ENCODE measurements at regions not wholly inside any gene's neighbourhood (a gene's known extent, or its start where the extent isn't known, plus 50 kb on each side); places are given as distances from the start of the nearest gene placed in this dataset.

DNA sequence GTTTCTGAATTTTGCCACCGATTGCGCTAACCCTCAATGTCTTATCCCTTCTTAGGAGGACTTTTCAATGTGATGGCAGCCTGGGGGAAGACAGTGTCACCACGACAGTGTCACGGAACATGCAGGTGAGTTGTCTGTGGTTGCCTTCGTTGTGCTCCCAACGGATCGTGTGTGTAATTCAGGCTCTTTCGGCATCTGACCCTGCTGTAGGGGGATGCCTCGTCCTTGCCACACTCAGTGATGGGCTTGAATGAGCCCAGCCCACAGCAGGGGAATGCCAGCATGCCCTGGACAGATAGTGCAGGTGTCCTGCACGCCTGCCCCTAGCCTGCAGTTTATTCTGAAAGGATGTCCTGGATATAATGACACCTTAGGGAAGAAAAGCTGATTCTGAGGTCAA, 123.8 kb upstream of the RTL1 start:
- DNase-seq: no peak

DNA sequence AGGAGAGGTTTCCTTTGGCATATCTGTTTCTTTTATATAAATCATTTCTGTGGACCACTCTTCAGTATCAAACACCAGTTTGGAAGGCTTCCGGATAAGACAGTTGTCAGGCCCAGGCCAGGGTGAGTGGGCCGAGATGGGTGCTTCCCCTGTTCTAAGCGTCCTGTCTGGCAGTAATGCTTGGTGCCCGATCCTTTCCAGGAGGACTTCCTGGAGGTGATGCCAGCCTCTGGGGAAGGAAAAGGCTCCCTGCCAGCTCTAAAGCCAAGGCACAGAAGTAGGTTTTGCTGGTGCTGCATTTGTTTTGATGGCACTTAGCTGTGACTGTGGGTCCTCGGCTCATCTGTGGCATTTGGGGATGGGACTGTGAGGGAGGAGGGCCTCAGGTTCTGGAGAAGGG, 124.4 kb upstream of the RTL1 start:
- no peak for DNase-seq

DNA sequence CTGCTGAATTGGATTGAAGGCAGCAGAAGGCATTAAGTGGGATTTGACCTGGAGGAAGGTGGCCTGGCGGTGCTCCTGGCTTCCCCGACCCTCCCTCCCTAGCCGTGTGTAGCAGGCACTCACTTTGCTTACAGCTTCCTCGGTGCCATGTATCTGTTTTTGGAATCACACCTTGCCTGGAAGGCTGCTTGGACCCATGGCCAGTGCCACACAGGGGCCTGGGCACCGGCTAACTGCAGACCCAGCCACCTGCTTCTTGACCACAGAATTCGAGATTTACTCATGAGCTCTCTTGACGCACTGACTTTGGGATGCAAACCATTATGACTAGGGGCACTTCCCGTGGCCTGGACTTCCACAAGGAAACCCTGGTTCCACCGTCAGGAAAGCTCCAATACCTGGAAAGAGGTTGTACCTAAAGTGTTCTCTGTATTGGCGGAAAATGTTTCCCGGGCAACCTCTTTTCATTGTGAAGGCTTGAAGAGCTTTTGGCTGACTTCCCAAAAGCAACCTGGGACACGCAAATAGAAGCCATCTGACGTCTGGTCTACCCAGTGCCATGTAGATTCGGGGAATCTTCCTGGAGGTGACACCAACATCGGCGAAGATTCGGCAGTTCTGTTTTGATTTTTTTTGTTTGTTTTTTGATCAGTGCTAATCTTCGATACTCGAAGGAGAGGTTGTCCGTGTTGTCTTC, 125.6 kb upstream of the RTL1 start:
- no peak for DNase-seq

DNA sequence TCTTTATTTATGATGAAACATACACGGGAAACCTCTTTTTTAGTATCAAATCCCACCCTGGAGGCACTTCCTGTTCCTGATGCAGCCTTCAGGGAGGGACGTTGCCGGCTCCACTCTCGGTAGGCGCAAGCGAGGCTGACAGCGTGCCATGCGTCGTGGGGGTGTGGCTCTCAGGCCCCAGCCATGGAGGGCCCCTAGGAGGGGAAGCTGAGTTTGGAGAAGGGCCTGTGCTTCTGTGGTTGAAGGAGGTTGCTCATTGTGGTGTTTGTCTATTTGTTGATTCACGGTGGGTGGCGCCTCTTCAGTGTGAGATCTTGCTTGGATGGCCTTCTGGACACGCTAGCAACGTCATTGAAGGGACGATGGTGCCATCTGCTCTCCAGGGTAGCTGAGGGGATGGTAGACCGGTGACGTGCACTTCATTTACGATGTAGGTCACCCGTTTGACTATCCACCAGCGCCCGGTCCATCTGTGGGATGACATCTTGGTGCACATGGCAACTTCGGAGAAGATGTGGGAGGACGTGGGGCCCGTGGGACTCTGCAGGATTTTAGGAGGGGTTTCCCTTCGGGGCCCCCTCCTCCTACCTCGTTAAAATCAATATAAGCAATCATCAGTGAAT, 126.3 kb upstream of the RTL1 start:
- DNase-seq: no peak

DNA sequence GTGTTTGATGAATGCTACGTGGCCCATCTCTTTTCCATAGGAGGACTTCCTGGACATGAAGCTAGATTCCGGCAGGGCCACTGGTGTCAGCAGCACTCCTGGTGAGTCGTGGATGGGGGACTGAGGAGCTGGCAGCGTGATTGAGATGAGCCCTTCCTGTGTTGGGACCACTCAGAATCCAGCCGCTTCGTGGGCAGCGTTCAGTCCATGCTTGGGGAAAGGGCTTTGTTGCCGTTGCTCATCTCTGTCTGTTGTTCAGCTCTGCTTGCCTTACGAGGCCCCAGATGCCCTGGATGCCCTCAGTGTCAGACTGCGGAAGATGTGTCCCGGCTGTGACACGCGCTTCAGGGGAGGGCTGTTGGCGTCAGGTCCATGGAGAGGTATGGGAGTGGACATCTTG, 127.1 kb upstream of the RTL1 start:
- no peak for DNase-seq

DNA sequence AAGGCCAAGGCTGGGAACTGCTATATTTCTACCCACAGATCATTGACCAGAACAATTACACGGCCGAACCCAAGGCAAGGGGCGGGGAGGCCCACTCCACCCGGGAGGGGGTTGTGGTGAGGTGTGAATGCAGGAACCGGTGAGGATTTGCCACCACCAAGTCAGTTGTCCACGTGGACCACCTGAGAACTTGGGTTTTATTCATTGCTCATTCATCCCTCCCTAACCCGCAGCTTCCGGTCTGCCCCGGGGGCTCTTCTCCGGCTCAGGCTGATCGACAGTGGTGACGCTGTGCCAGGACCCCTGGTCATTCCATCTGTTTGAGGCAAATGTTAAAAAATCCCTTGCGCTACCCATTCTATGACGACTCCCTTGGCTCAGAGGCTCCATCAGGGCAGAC, 127.7 kb upstream of the RTL1 start:
- DNase-seq: no peak

DNA sequence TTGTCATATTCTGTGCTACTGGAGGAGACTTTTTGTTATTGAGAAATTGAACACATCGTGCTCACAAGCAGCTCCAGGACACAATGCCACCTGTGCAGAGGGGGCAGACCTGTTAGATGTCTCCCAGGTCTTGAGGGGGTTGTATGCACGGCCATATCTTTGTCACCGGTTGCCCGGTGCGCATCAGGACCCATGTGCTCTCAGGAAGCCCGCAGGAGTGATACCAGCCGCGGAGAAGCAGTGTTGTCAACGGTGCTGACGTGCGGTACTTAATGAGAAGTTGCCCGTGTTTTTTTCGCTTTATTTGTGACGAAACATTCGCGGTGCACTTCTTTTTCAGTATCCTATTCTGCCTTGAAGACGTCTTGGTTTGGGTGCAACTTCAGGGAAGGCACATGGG, 128.2 kb upstream of the RTL1 start:
- DNase-seq: no peak

DNA sequence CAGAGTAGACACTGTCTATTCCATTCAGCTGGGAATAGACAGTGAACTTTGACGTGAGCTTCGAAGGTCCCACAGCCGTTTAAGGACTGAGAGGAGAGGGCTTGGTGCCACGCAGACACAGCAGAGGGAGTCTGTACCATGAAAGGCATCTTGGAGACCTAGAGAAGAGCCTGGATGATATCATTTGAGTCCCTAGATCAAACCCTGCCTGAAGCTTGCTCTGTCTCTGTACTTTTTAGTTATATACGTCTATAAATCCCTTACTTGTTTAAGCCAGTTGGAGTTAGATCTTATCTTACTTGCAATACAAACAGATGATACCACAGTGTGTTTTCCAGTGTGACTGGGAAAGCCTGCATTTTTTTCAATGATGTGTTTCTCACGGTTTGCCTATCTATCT, 128.9 kb upstream of the RTL1 start:
- no peak for DNase-seq

DNA sequence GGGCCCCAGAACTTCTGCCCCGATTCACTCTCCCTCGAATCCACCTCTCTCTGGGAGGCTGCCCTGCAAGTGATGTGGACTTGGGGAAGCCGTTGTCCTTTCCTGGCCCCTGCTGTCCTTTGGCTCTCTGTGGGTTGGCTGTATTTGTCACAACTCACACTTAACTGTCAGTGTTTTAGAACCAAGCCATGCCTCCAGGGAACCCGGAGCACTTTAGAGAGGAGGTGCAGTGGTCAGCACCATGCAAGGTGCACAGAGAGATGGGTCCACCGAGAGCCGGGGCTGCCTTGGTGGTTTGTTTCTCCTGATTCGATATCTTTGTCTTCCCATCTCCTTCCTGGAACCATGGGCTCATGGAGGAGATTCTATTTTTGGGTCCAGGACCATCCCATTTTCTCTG, 129.5 kb upstream of the RTL1 start:
- DNase-seq: no peak

DNA sequence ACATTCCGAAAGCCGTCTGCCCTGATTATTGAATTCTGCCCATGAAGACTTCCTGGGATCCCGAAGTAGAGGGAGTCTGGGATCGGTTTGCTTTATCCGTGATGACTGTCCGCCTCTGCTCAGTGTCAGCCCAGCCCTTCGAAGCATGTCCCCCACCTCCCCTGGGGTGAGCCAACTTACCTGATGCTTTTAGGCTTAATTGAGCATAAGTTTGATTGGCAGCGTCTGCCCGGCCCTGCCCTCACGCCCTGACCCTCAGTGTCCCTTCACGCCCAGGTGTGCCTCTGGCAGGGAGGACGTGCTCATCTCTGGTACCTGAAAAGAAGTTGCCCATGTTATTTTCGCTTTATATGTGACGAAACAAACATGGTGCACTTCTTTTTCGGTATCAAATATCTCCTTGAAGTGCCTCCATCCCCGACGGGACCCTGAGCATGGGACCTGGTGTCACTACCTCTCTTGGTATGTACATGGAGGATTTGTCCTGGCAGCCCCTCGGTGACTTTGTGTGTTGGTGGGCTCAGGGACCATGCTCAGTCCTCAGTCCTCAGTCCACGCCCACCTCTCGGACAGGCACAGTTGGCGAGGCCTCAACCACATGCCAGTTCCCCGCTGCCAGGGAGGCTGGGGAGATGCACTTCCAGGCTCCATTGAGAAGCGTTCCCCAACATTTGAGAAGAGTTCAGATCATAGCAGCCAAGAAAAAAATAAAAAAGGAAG, 130.1 kb upstream of the RTL1 start:
- DNase-seq: no peak

DNA sequence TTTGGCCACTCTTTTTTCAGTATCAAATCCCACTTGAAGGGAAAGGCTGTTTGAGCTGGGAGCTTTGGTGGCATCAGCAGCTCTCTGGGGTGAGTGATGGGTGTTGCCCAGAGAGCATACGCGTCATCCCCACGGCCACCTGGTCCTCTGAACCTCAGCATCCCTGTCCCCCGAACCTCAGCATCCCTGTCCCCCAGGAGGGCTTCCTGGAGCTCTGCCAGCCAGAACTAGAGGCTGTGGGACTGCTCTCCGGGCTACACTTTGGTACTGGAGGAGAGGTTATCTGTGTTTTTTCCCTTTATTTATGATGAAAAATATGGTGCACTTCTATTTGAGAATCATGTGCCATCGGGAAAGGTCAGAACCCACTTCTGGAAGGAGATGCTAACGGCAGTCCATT, 131.5 kb upstream of the RTL1 start:
- no peak for DNase-seq

DNA sequence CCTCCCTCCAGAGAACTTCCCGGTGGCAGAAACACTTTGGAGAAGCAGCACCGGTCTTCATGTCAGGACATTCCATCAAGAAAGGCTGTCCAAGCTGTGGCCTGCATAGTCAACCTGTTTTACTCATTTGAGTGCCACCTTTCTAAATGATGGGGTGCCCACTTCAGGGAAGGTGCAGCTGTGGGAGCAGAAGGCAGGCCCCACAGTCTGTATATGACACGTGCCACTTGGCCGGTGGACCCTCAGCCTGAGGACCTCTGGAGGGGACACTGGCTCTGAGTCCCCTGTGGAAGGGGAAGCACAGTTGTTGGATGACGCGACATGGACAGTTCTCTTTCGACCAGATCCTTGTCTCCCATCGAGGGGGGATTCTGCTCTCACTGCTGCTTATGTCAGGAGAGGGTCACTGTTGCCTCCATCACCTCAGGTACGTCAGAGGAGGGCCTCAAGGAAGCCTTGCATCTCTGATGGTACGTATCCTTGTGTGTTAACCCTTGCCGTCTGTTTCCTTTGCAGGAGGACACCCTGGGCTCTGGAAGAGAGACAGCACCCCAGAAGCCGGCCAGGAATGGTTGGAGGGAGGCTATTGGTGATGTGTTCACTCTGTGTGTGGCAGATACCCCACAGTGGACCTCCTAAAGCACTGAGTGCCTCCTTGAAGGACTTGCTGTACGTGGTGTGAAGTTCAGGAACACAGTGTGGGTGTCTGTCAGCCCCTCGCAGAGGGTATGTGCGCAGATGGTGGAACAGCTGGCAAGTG, 132.1 kb upstream of the RTL1 start:
- no peak for DNase-seq

DNA sequence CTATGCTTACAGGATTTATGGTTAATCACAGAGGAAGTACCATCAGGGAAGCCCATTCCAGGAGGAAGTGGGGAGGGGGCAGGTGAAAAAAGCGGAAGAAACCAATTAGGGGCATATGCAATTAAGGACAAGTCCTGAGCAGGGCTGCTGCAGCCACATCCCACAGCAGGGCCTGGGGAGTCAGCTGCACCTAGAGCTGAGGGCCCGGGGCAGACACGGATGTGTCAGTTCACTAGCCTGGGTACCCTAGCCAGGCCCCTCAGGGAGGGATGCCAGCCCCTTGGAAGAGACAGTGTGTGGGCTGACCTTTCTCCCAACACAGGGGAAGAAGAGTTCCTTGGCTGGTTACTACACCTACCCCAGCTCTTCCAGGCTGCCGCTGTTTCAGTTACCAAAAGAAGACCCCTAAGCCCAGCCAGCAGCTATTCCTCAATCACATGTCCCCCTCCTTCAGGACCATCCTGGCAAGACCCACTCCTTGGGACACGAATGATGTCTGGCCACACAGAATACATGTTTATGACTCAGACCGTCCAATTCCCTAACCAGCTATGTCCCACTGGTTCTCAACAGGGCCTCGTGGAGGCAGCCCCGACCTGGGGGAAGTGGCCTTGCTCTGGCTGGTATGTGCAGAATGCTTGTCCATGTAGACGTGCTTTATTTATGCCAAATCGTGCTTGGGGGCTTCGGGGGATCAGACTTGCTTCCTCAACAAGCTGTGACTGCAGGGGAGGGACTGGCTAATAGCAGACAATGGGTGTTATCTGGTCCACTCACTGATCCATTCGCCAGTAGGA, 133.7 kb upstream of the RTL1 start:
- no peak for DNase-seq

DNA sequence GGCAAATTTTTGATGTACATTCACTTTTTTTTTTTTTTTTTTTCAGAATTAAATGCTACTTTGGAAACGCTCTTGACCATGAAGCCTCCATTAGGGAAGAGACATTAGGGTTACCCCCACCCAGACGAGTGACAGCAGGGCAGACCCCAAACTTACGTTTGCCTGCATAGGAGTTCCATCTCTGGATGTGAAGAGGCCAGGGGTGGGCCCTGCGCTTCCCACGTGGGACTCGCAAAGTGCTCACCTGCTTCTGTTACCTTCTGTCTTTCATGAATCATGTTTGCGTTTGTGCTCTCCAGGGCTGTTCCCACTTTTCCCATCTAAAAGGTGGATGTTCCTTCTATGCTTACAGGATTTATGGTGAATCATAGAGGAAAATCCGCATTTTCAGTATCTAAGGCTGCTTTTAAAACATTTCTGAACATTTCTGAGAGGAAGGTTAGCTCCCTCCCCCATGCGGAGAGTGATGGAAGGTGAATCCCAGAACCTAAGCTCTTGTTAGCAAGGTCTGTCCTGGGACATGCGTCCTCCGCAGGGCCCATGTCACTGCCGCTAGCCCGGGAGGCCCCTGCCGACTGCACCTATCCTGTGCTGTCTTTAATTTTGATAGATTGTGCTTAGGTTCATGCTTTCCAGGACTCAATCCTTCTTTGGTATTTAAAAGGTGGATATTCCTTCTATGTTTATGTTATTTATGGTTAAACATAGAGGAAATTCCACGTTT, 135.7 kb upstream of the RTL1 start:
- DNase-seq: no peak

DNA sequence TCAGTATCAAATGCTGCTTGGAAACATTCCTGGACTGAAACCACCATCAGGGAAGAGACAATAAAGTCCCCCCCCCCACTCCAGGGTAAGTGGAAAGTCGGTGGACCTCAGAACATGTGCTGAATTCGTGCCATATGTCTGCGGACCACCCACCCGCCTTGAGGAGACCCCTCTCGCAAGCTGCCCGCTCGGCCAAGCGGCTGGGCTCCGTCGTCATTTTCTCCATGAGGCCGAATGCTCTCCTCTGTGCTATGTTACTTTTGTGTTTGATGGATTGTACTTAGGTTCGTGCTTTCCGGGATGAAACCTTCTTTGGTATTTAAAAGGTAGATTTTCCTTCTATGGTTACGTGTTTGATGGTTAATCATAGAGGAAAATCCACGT, 136.2 kb upstream of the RTL1 start:
- DNase-seq: no peak

DNA sequence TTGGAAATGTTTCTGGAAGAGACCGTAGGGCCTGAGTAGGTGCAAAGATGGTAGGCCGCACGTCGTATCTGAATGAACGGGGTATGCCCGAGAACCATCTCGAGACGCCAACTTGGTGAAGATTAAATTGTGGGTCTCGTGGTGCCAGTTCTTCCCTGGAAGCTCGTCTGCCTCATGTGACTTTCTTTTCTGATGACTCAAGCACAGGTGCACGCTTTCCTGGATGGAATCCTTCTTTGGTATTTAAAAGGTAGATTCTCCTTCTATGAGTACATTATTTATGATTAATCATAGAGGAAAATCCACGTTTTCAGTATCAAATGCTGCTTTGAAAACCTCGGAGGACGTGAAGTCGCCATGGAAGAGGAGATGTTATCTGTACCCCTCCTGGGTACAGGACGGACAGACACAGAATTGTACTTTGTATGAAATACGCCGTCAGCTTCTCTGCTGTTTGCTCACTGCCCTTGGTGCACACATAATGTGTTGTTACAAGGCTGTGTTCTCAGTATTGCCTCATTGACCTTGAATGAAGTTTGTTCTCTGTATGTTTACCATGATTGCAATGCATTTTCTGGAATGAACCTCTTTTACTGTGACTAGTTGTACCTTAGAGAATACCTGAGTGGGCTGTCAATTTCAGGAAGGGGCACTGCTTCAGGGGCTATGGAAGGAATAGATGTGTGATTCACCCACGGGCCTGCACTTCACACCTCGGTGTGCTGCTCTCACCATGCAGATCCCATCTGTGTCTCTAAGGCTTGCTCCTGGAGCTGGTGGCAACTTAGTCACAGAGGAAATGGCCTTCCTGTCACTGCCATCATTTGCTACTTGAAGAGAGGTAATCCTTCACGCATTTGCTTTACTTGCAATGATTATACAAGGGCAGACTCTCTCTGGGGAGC, 137.3 kb upstream of the RTL1 start:
- no peak for DNase-seq

DNA sequence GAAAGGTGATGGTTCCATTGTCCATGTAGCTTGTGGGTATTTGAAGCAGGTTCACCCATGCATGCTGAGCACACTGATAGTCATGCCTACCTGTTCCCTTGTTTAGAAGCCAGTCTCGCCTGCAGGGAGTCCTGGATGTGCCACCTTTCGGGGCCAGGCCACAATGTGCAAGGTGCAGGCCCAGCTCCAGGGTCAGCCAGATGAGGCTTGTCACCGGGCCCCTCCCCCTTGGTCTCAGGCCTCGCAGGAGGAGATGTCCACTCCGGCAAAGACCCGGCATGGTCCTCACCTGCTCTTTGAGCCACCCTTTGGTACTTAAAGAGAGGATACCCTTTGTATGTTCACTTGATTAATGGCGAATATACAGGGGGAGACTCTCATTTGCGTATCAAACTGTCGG, 140.4 kb upstream of the RTL1 start:
- no peak for DNase-seq

DNA sequence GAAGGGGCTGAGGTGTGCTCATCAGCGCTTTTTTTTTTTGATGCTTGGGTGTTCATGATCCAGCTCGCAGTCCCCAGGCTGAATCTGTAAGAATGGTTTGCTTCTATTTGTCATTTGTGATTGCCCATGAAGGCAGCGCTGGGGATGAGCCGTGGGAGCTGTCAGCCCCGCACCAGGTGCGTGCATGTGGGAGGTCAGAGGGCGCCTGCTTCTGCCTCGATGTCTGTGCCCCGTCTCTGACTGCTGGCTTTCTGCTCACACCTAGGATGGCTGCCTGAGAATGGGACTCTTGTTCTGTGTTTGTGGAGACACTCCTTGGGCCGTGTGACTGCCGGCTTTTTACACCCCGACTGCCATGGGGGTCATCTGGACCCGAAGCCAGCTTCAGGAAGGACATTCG, 141.2 kb upstream of the RTL1 start:
- no peak for DNase-seq

DNA sequence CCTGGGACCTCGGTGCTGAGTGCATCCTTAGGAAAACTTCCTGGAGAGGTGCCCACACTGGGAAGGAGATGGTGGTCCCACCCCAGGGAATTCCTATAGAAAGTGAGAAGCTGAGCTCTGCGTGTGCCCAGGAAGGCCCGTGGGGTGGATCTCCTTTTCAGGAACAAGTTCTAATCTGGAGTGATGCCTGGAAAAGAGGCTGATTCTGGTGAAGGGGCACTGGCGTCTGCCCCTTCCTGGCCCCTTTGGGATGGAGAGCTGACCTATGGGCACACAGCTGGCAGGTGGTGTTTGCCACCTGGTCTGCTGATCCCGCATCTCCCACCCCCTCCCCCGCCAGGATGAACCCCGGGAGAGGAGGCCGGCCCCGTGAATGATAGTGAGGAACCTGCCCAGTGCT, 142.0 kb upstream of the RTL1 start:
- DNase-seq: no peak

DNA sequence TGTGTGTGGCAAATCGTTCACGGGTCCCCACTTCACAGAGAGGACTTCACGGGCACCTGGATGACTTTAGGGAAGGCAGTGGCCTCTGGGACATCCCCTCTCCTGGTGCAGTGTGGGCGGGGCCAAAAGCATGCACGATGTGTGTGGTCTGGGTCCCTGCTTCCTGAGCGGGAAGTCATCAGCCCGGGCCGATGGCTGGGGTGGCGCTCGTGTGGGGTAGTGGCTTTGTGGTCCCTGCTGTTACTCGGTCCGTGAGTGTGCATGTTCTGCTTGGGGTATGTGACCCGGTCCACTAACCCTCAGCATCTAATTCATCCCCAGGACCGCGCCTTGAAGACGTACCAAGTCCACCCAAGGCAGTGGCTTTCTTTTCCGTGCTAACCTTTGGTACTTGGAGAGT, 142.5 kb upstream of the RTL1 start:
- DNase-seq: no peak

DNA sequence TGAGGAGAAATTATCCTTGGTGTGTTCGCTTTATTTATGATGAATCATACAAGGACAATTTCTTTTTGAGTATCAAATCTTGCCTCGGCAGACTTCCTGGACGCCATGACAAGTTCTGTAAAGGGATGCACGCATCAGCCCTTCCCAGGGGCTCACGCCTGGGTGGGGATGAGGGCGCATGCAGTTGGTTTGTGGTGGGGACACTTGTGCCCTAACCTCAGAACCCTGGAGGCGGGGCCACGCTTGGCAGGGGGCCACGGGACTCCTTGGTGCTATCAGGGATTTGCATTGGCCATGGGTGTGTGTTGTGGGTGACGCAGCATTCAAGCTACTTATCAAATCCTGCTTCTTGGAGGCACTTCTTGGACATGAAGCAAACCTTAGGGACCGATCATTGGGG, 143.8 kb upstream of the RTL1 start:
- DNase-seq: no peak

All from NCI-H524 treated with DMSO at 0.1 percent for 48 hours (cell line).